HCT116 (cell line): ENCODE measurements at regions not wholly inside any gene's neighbourhood (a gene's known extent, or its start where the extent isn't known, plus 50 kb on each side); places are given as distances from the start of the nearest gene placed in this dataset.

ENCODE experiments used
- ATAC-seq: fragments of 200-7000 bp; cut with Tn5 transposase; 2 replicates; pipeline ENCODE4 v1.9.1; 2020; ENCODE audit warnings: mild to moderate bottlenecking, moderate library complexity
- BruUV-seq: library from RNA; stranded (reverse); fragments of 400-500 nt; replicated peaks from 2 replicates; lab custom pipeline; 2021; lab: Mats Ljungman, UMichigan
- CTCF ChIA-PET: fragments of 300-600 bp; sonication (Branson Sonifier 250); formaldehyde crosslinking; loops from one replicate; lab custom pipeline; 2021; ENCODE audit warnings: antibody characterized with exemption; lab: Charles Lee
- POLR2A ChIA-PET: fragments of 300-600, 350-600 bp; sonication (Branson Sonifier 250); formaldehyde crosslinking; loops from one replicate; lab custom pipeline; 2021; ENCODE audit warnings: antibody characterized with exemption; lab: Charles Lee
- RAD21 ChIA-PET, 2 experiments: fragments of 300-600 bp; sonication (Branson Sonifier 250); formaldehyde crosslinking; loops; one replicate each; lab custom pipeline; 2023; ENCODE audit warnings: low total read pairs in 2 of 2; ENCODE audit not compliant: uncharacterized antibody in 2 of 2, unreplicated experiment in 2 of 2, low non-redundant PET in 1 of 2; lab: Charles Lee
- DNase-seq: peaks from one replicate; pipeline ENCODE4 v3.0.0-alpha.2; 2010; ENCODE audit warnings: low read depth, low spot score
- H2AFZ ChIP-seq: fragments of 200-600 bp; shearing (Covaris generic), sonication (generic); 2 replicates; pipeline ENCODE4 v1.6.1; 2017; ENCODE audit warnings: low read depth, mixed run types, mixed read lengths, antibody characterized with exemption, low read length; ENCODE audit not compliant: poor library complexity, severe bottlenecking
- H3K27ac ChIP-seq: 2 replicates; pipeline ENCODE4 v1.5.1; 2012; ENCODE audit warnings: low read depth, low read length
- H3K27me3 ChIP-seq: fragments of 200-600 bp; sonication (generic); 2 replicates; pipeline ENCODE4 v1.6.1; 2016; ENCODE audit warnings: mixed run types, low read length, mixed read lengths; ENCODE audit not compliant: insufficient read depth
- H3K36me3 ChIP-seq, 2 experiments: fragments of 200-500 bp in 1 of 2; fragments of 200-600 bp in 1 of 2; sonication (Bioruptor generic) in 1 of 2; sonication (generic) in 1 of 2; 2 replicates each; pipeline versions ENCODE4 v1.5.1 to v1.6.1; 2014 to 2016; ENCODE audit warnings: low read length in 2 of 2, inconsistent platforms in 1 of 2, mixed read lengths in 1 of 2, mixed run types in 1 of 2; ENCODE audit not compliant: insufficient read depth in 2 of 2, control insufficient read depth in 1 of 2
- H3K4me1 ChIP-seq, 2 experiments: fragments of 200-600 bp in 1 of 2; sonication (generic) in 1 of 2; 2 replicates each; pipeline versions ENCODE4 v1.5.1 to v1.6.1; 2012 to 2017; ENCODE audit warnings: low read length in 2 of 2, inconsistent platforms in 1 of 2, mild to moderate bottlenecking in 1 of 2, mixed read lengths in 1 of 2, mixed run types in 1 of 2, moderate library complexity in 1 of 2; ENCODE audit not compliant: insufficient read depth in 2 of 2, control insufficient read depth in 1 of 2
- H3K4me2 ChIP-seq: fragments of 200-600 bp; sonication (generic); 2 replicates; pipeline ENCODE4 v1.6.1; 2017; ENCODE audit warnings: mixed run types, low read length, mixed read lengths
- H3K4me3 ChIP-seq, 2 experiments: fragments of 200-600 bp in 1 of 2; sonication (generic) in 1 of 2; replicated peaks in 1 of 2; 2 replicates each; pipeline ENCODE4 v1.5.1; 2011 to 2016; ENCODE audit warnings: low read length in 2 of 2, control low read depth in 1 of 2, low read depth in 1 of 2, mild to moderate bottlenecking in 1 of 2, mixed read lengths in 1 of 2, mixed run types in 1 of 2
- H3K79me2 ChIP-seq: fragments of 200-600 bp; sonication (generic); 2 replicates; pipeline ENCODE4 v1.6.1; 2017; ENCODE audit warnings: mild to moderate bottlenecking, mixed run types, low read length, moderate library complexity, mixed read lengths; ENCODE audit not compliant: insufficient read depth
- H3K9ac ChIP-seq: fragments of 200-600 bp; sonication (generic); 2 replicates; pipeline ENCODE4 v1.6.1; 2016; ENCODE audit warnings: low read length, mixed read lengths
- H3K9me2 ChIP-seq: fragments of 200-600 bp; sonication (generic), shearing (Covaris generic); 2 replicates; pipeline ENCODE4 v1.6.1; 2017; ENCODE audit warnings: mixed run types, mild to moderate bottlenecking, moderate library complexity; ENCODE audit not compliant: insufficient read depth
- H3K9me3 ChIP-seq, 2 experiments: fragments of 200-500 bp in 1 of 2; fragments of 200-600 bp in 1 of 2; sonication (Bioruptor generic) in 1 of 2; sonication (generic) in 1 of 2; 2 replicates each; pipeline ENCODE4 v1.6.1; 2014 to 2017; ENCODE audit warnings: low read length in 2 of 2, mixed read lengths in 2 of 2, inconsistent platforms in 1 of 2, low read depth in 1 of 2, mild to moderate bottlenecking in 1 of 2, mixed run types in 1 of 2, moderate library complexity in 1 of 2; ENCODE audit not compliant: control insufficient read depth in 1 of 2, insufficient read depth in 1 of 2
- H4K20me1 ChIP-seq: fragments of 200-600 bp; sonication (generic), shearing (Covaris generic); 2 replicates; pipeline ENCODE4 v1.6.1; 2017; ENCODE audit warnings: mixed run types, mild to moderate bottlenecking, moderate library complexity; ENCODE audit not compliant: insufficient read depth
- CBX3 ChIP-seq: IDR thresholded peaks from 2 replicates; pipeline ENCODE4 v1.6.1; 2012; ENCODE audit warnings: low read depth
- EGR1 ChIP-seq: IDR thresholded peaks from 2 replicates; pipeline ENCODE4 v1.6.1; 2012; ENCODE audit warnings: low read depth
- EZH2 ChIP-seq: fragments of 200-600 bp; sonication (generic); IDR thresholded peaks from 2 replicates; pipeline ENCODE4 v1.6.1; 2017; ENCODE audit warnings: antibody characterized with exemption, mixed run types
- EZH2phosphoT487 ChIP-seq: fragments of 200-600 bp; IDR thresholded peaks from 2 replicates; pipeline ENCODE4 v1.6.1; 2018; ENCODE audit warnings: antibody characterized with exemption, borderline replicate concordance
- JUND ChIP-seq: IDR thresholded peaks from 2 replicates; pipeline ENCODE4 v1.6.1; 2012
- POLR2A ChIP-seq: IDR thresholded peaks from 2 replicates; pipeline ENCODE4 v1.7.0; 2011; ENCODE audit warnings: borderline replicate concordance; ENCODE audit not compliant: insufficient read depth, insufficient read length; ENCODE audit errors: extremely low read depth
- POLR2AphosphoS5 ChIP-seq: IDR thresholded peaks from 2 replicates; pipeline ENCODE4 v1.6.1; 2011; ENCODE audit warnings: mild to moderate bottlenecking, low read depth, low read length, moderate library complexity
- SP1 ChIP-seq: IDR thresholded peaks from 2 replicates; pipeline ENCODE4 v1.6.1; 2012; ENCODE audit warnings: low read depth
- SRF ChIP-seq: IDR thresholded peaks from 2 replicates; pipeline ENCODE4 v1.6.1; 2012; ENCODE audit warnings: low read depth
- TCF7L2 ChIP-seq: IDR thresholded peaks from 2 replicates; pipeline ENCODE4 v1.7.0; 2011; ENCODE audit warnings: borderline replicate concordance, inconsistent platforms; ENCODE audit not compliant: insufficient read depth, insufficient read length; ENCODE audit errors: extremely low read depth
- YY1 ChIP-seq: IDR thresholded peaks from 2 replicates; pipeline ENCODE4 v1.6.1; 2011; ENCODE audit warnings: low read length, low read depth, moderate library complexity, mild to moderate bottlenecking; ENCODE audit not compliant: insufficient replicate concordance; ENCODE audit errors: extremely low read depth
- ZBTB33 ChIP-seq: IDR thresholded peaks from 2 replicates; pipeline ENCODE4 v1.6.1; 2011; ENCODE audit warnings: mild to moderate bottlenecking, low read length, moderate library complexity; ENCODE audit not compliant: insufficient replicate concordance; ENCODE audit errors: extremely low read depth
- ZFX ChIP-seq: fragments of 450-650 bp; IDR thresholded peaks from 2 replicates; pipeline ENCODE4 v1.6.1; 2017
- ZNF274 ChIP-seq: fragments of 200-500 bp; sonication (Bioruptor generic); IDR thresholded peaks from 2 replicates; pipeline ENCODE4 v1.6.1; 2014; ENCODE audit warnings: mild to moderate bottlenecking, low read depth, low read length, inconsistent platforms
- intact Hi-C: fragments of 100-400 bp; cut with micrococcal nuclease; formaldehyde crosslinking; loops from 2 replicates; pipeline ENCODE4 v1.10.0; 2022
- TF ChIP-seq, protein P1 (sequence below): IDR thresholded peaks from 2 replicates; pipeline ENCODE4 v1.6.1; 2012
- TF ChIP-seq, protein P2 (sequence below), 3 experiments: fragments of 200-600 bp in 1 of 3; sonication (generic) in 1 of 3; IDR thresholded peaks in 2 of 3; conservative IDR thresholded peaks in 1 of 3; 2 replicates each; pipeline ENCODE4 v1.5.1; 2012 to 2017; ENCODE audit warnings: low read depth in 2 of 3, low read length in 2 of 3, antibody characterized with exemption in 1 of 3, borderline replicate concordance in 1 of 3, control low read depth in 1 of 3, mild to moderate bottlenecking in 1 of 3, mixed read lengths in 1 of 3, mixed run types in 1 of 3, moderate library complexity in 1 of 3; ENCODE audit not compliant: insufficient read depth in 1 of 3

GRCh38 chr9:86775718-86776117 lies 171.6 kb downstream of the GAS1 start:
- Histone ChIP-seq H4K20me1 (no peaks in the 10 kb centered on the region), H3K27me3 (peaks cover 60% of the 10 kb centered on the region), H2AFZ (no peak overlapping the region), H3K9ac (no peak overlapping the region), H3K27ac (no peak overlapping the region), H3K9me3 (no peaks in the 10 kb centered on the region), H3K4me3 (no peak overlapping the region), H3K36me3 (no peaks in the 10 kb centered on the region), H3K79me2 (no peaks in the 10 kb centered on the region), H3K4me2 (no peak overlapping the region), H3K4me1 (no peaks in the 10 kb centered on the region), H3K9me2 (no peaks in the 10 kb centered on the region)
- CTCF ChIA-PET = no interaction called here
- POLR2A ChIA-PET = no interaction called here
- BruUV-seq = no TSS peak
- no peak for TF ChIP-seq JUND
- no peak for TF ChIP-seq SP1
- TF ChIP-seq ZFX = no peak
- TF ChIP-seq, protein P1, sequence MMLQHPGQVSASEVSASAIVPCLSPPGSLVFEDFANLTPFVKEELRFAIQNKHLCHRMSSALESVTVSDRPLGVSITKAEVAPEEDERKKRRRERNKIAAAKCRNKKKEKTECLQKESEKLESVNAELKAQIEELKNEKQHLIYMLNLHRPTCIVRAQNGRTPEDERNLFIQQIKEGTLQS = no peak
- TF ChIP-seq POLR2A = no peak
- TF ChIP-seq CBX3 = no peak
- no peak for TF ChIP-seq SRF
- no peak for TF ChIP-seq EGR1
- TF ChIP-seq EZH2phosphoT487 = no peak
- ATAC-seq (no peak), DNase-seq (no peak)
- RAD21 ChIA-PET = no interaction called here
- intact Hi-C loops = no loop called here

GRCh38 chr9:86774116-86774515 lies 173.2 kb downstream of the GAS1 start:
- ChIA-PET RAD21 (no interaction called here), POLR2A (no interaction called here), CTCF (no interaction called here)
- no peak overlapping the region for H3K4me2 ChIP-seq
- H3K9me2 ChIP-seq = no peaks in the 10 kb centered on the region
- TF ChIP-seq POLR2A (no peak), EZH2phosphoT487 (no peak), ZBTB33 (no peak), ZFX (no peak), SP1 (no peak), EZH2 (no peak), SRF (no peak), YY1 (no peak), POLR2AphosphoS5 (no peak), CBX3 (no peak), JUND (no peak), TCF7L2 (no peak), ZNF274 (no peak)
- TF ChIP-seq, protein P2, sequence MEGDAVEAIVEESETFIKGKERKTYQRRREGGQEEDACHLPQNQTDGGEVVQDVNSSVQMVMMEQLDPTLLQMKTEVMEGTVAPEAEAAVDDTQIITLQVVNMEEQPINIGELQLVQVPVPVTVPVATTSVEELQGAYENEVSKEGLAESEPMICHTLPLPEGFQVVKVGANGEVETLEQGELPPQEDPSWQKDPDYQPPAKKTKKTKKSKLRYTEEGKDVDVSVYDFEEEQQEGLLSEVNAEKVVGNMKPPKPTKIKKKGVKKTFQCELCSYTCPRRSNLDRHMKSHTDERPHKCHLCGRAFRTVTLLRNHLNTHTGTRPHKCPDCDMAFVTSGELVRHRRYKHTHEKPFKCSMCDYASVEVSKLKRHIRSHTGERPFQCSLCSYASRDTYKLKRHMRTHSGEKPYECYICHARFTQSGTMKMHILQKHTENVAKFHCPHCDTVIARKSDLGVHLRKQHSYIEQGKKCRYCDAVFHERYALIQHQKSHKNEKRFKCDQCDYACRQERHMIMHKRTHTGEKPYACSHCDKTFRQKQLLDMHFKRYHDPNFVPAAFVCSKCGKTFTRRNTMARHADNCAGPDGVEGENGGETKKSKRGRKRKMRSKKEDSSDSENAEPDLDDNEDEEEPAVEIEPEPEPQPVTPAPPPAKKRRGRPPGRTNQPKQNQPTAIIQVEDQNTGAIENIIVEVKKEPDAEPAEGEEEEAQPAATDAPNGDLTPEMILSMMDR (IDR thresholded peaks at IDR 0.05 in 2 of 3, conservative IDR thresholded peaks at IDR 0.05 in 1 of 3; ENCODE audit: borderline replicate concordance in 1 of 3, insufficient read depth in 1 of 3, low read depth in 2 of 3, low read length in 2 of 3) = no peak
- no peaks in the 10 kb centered on the region for H3K36me3 ChIP-seq
- intact Hi-C loops = no loop called here
- no peaks in the 10 kb centered on the region for H3K9me3 ChIP-seq
- BruUV-seq = no TSS peak
- no peaks in the 10 kb centered on the region for H3K79me2 ChIP-seq
- no peaks in the 10 kb centered on the region for H4K20me1 ChIP-seq
- H3K27me3 ChIP-seq = peaks cover 60% of the 10 kb centered on the region
- H3K4me1 ChIP-seq = no peaks in the 10 kb centered on the region
- DNase-seq (no peak), ATAC-seq (no peak)
- no peak overlapping the region for H3K27ac ChIP-seq
- H3K4me3 ChIP-seq = no peak overlapping the region
- no peak overlapping the region for H3K9ac ChIP-seq
- H2AFZ ChIP-seq = no peak overlapping the region
